Keratinocyte (primary cell): ENCODE measurements at regions not wholly inside any gene's neighbourhood (a gene's known extent, or its start where the extent isn't known, plus 50 kb on each side); places are given as distances from the start of the nearest gene placed in this dataset.

ENCODE experiments used
- EZH2 ChIP-seq: IDR thresholded peaks from one replicate; pipeline ENCODE4 v1.6.1; 2012; ENCODE audit warnings: inconsistent platforms, mild to moderate bottlenecking, low read length, moderate library complexity
- TF ChIP-seq, protein P1 (sequence below), 3 experiments: IDR thresholded peaks in 1 of 3; conservative IDR thresholded peaks in 1 of 3; optimal IDR thresholded peaks in 1 of 3; 2 replicates in 2 of 3; 3 replicates in 1 of 3; pipeline versions ENCODE3 to v1.5.1; 2011; ENCODE audit warnings: low read length in 3 of 3, mild to moderate bottlenecking in 3 of 3, moderate library complexity in 2 of 3, control low read depth in 1 of 3, inconsistent platforms in 1 of 3; ENCODE audit not compliant: insufficient read depth in 2 of 3; ENCODE audit errors: extremely low read depth in 1 of 3

DNA sequence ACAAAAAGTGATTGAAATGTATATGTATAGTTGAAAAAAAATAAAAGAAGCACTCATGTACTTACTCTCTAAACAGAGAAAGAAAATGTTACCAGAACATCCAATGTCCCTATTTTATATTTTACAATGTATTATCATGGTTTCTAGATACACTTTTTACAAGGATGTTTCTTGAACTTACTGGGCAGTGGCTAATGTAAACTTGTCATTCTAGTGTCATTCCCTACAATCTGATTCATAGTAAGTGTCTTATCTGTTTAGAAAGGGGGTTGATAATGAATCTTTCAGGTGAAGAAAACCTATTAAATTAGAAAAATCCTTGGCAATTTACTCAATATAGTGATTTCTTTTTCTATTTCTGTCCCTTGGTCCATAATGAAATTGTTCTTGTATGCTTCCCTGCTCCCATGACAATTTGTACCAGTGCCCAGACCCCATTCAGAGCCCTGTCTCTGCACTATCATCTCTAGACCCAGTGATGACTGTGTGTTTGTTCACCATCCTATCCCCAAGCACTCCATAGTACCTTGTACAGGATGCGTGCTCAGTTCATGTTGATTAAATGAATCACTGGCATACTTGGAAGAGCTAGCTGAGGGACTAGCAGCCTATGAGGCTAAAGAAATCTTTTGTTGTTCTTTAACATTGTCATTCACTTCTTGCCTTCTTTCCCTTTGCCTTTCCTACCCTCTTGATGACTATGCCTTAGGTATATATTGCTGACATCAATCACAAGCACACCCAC lies 101.2 kb downstream of the HMHB1 start:
- TF ChIP-seq, protein P1, sequence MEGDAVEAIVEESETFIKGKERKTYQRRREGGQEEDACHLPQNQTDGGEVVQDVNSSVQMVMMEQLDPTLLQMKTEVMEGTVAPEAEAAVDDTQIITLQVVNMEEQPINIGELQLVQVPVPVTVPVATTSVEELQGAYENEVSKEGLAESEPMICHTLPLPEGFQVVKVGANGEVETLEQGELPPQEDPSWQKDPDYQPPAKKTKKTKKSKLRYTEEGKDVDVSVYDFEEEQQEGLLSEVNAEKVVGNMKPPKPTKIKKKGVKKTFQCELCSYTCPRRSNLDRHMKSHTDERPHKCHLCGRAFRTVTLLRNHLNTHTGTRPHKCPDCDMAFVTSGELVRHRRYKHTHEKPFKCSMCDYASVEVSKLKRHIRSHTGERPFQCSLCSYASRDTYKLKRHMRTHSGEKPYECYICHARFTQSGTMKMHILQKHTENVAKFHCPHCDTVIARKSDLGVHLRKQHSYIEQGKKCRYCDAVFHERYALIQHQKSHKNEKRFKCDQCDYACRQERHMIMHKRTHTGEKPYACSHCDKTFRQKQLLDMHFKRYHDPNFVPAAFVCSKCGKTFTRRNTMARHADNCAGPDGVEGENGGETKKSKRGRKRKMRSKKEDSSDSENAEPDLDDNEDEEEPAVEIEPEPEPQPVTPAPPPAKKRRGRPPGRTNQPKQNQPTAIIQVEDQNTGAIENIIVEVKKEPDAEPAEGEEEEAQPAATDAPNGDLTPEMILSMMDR (optimal IDR thresholded peaks at IDR 0.05 in 1 of 3, IDR thresholded peaks at IDR 0.05 in 1 of 3, conservative IDR thresholded peaks at IDR 0.05 in 1 of 3; ENCODE audit: extremely low read depth in 1 of 3, insufficient read depth in 2 of 3, low read length in 3 of 3), result no peak
- no peak for TF ChIP-seq EZH2
